HG03060 (cell line): ENCODE measurements at regions not wholly inside any gene's neighbourhood (a gene's known extent, or its start where the extent isn't known, plus 50 kb on each side); places are given as distances from the start of the nearest gene placed in this dataset.

ENCODE experiments used
- ATAC-seq: cut with Tn5 transposase; IDR thresholded peaks from one replicate; pipeline ENCODE4 v1.9.1; 2021; ENCODE audit warnings: low read depth, moderate number of reproducible peaks; ENCODE audit not compliant: unreplicated experiment

- ATAC-seq = no peak
Measured at GRCh38 chr16:51313198-51313597, 162.1 kb upstream of the SALL1 start.

- no peak for ATAC-seq
Measured at GRCh38 chr16:51312363-51313150, 161.5 kb upstream of the SALL1 start.

- no peak for ATAC-seq
Measured at GRCh38 chr16:51310159-51310558, 159.1 kb upstream of the SALL1 start.

- no peak for ATAC-seq
Measured at GRCh38 chr16:51306886-51307595, 156.0 kb upstream of the SALL1 start.

GRCh38 chr16:51306116-51306515 lies 155.0 kb upstream of the SALL1 start:
- no peak for ATAC-seq

- ATAC-seq = no peak
Measured at GRCh38 chr16:51305337-51305736, 154.3 kb upstream of the SALL1 start.

- no peak for ATAC-seq
Measured at GRCh38 chr16:51302042-51302441, 151.0 kb upstream of the SALL1 start.

GRCh38 chr16:51298800-51299199 lies 147.7 kb upstream of the SALL1 start:
- no peak for ATAC-seq

GRCh38 chr16:51290442-51291285 lies 139.6 kb upstream of the SALL1 start:
- no peak for ATAC-seq

GRCh38 chr16:51289336-51289735 lies 138.3 kb upstream of the SALL1 start:
- ATAC-seq = no peak

GRCh38 chr16:51287121-51287755 lies 136.2 kb upstream of the SALL1 start:
- ATAC-seq = no peak

GRCh38 chr16:51286272-51286671 lies 135.2 kb upstream of the SALL1 start:
- ATAC-seq = no peak

- no peak for ATAC-seq
Measured at GRCh38 chr16:51276336-51276735, 125.3 kb upstream of the SALL1 start.

- ATAC-seq = no peak
Measured at GRCh38 chr16:51272420-51272819, 121.3 kb upstream of the SALL1 start.

- ATAC-seq = no peak
Measured at GRCh38 chr16:51271156-51271701, 120.2 kb upstream of the SALL1 start.

- ATAC-seq = no peak
Measured at GRCh38 chr16:51268237-51268636, 117.2 kb upstream of the SALL1 start.

- ATAC-seq = no peak
Measured at GRCh38 chr16:51267681-51268080, 116.6 kb upstream of the SALL1 start.

GRCh38 chr16:51262428-51262827 lies 111.4 kb upstream of the SALL1 start:
- no peak for ATAC-seq

- no peak for ATAC-seq
Measured at GRCh38 chr16:51261919-51262318, 110.8 kb upstream of the SALL1 start.

- no peak for ATAC-seq
Measured at GRCh38 chr16:51255349-51255972, 104.4 kb upstream of the SALL1 start.
